ENCODE measurements at regions not wholly inside any gene's neighbourhood (a gene's known extent, or its start where the extent isn't known, plus 50 kb on each side); places are given as distances from the start of the nearest gene placed in this dataset.

DNA sequence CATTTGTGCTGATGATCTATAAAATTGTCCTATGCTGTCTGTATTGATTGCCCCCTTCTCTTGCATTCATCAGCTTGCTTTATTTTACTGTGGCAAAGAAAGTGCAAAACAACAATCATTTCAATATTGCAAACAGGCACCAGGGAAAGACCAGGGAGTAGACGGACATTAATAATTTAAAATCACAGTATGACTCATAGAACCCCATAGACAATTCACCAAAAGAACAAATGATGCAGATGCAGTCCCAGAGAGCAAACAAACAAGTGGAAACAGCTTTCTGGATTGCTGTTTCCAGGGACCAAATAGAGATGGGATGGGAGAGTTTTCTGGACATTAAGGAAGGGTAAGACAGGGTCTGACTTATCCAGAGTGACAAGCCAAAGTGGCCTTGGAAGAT, 70.1 kb downstream of the ABCC12 start:
- TF ChIP-seq, protein P1, sequence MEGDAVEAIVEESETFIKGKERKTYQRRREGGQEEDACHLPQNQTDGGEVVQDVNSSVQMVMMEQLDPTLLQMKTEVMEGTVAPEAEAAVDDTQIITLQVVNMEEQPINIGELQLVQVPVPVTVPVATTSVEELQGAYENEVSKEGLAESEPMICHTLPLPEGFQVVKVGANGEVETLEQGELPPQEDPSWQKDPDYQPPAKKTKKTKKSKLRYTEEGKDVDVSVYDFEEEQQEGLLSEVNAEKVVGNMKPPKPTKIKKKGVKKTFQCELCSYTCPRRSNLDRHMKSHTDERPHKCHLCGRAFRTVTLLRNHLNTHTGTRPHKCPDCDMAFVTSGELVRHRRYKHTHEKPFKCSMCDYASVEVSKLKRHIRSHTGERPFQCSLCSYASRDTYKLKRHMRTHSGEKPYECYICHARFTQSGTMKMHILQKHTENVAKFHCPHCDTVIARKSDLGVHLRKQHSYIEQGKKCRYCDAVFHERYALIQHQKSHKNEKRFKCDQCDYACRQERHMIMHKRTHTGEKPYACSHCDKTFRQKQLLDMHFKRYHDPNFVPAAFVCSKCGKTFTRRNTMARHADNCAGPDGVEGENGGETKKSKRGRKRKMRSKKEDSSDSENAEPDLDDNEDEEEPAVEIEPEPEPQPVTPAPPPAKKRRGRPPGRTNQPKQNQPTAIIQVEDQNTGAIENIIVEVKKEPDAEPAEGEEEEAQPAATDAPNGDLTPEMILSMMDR (IDR thresholded peaks at IDR 0.05): no peak
- TF ChIP-seq POLR2A (IDR thresholded peaks at IDR 0.05): no peak

Data from body of pancreas (tissue), 4 donors.